ENCODE measurements at regions not wholly inside any gene's neighbourhood (a gene's known extent, or its start where the extent isn't known, plus 50 kb on each side); places are given as distances from the start of the nearest gene placed in this dataset.

- Histone ChIP-seq H3K9me3 (ENCODE audit: control insufficient read depth, low read length) (peaks cover 2% of the 10 kb centered on the region), H3K79me2 (no peaks in the 10 kb centered on the region), H3K36me3 (ENCODE audit: control insufficient read depth, insufficient read depth, low read length) (no peaks in the 10 kb centered on the region), H3K27ac (no peak overlapping the region), H3K27me3 (ENCODE audit: control insufficient read depth, insufficient read depth, low read length) (no peaks in the 10 kb centered on the region), H3K4me1 (no peaks in the 10 kb centered on the region), H3K4me3 (ENCODE audit: low read depth, low read length) (no peak overlapping the region), H3K9ac (no peak overlapping the region), H2AFZ (no peak overlapping the region), H3K4me2 (ENCODE audit: low read length) (no peak overlapping the region)
- TF ChIP-seq CTCF (IDR thresholded peaks at IDR 0.05) = no peak
Measured at GRCh38 chr5:44652674-44653073, 156.1 kb upstream of the MRPS30 start.

- Histone ChIP-seq H3K4me1 (no peaks in the 10 kb centered on the region), H2AFZ (no peak overlapping the region), H3K4me2 (ENCODE audit: low read length) (no peak overlapping the region), H3K27me3 (ENCODE audit: control insufficient read depth, insufficient read depth, low read length) (no peaks in the 10 kb centered on the region), H3K9ac (no peak overlapping the region), H3K4me3 (ENCODE audit: low read depth, low read length) (no peak overlapping the region), H3K9me3 (ENCODE audit: control insufficient read depth, low read length) (peaks cover 2% of the 10 kb centered on the region), H3K27ac (no peak overlapping the region), H3K79me2 (no peaks in the 10 kb centered on the region), H3K36me3 (ENCODE audit: control insufficient read depth, insufficient read depth, low read length) (no peaks in the 10 kb centered on the region)
- TF ChIP-seq CTCF (IDR thresholded peaks at IDR 0.05) = no peak
Measured at GRCh38 chr5:44646016-44646415, 162.7 kb upstream of the MRPS30 start.

GRCh38 chr5:44645502-44645901, 163.2 kb upstream of the MRPS30 start:
- Histone ChIP-seq H2AFZ (no peak overlapping the region), H3K79me2 (no peaks in the 10 kb centered on the region), H3K9me3 (ENCODE audit: control insufficient read depth, low read length) (peaks cover 2% of the 10 kb centered on the region), H3K27me3 (ENCODE audit: control insufficient read depth, insufficient read depth, low read length) (no peaks in the 10 kb centered on the region), H3K9ac (no peak overlapping the region), H3K4me3 (ENCODE audit: low read depth, low read length) (no peak overlapping the region), H3K36me3 (ENCODE audit: control insufficient read depth, insufficient read depth, low read length) (no peaks in the 10 kb centered on the region), H3K4me2 (ENCODE audit: low read length) (no peak overlapping the region), H3K4me1 (no peaks in the 10 kb centered on the region), H3K27ac (no peak overlapping the region)
- TF ChIP-seq CTCF (IDR thresholded peaks at IDR 0.05) = no peak

- Histone ChIP-seq H3K79me2 (no peaks in the 10 kb centered on the region), H3K36me3 (ENCODE audit: control insufficient read depth, insufficient read depth, low read length) (no peaks in the 10 kb centered on the region), H3K4me2 (ENCODE audit: low read length) (no peak overlapping the region), H3K4me3 (ENCODE audit: low read depth, low read length) (no peak overlapping the region), H3K9me3 (ENCODE audit: control insufficient read depth, low read length) (peaks cover 2% of the 10 kb centered on the region), H3K27ac (no peak overlapping the region), H2AFZ (no peak overlapping the region), H3K9ac (no peak overlapping the region), H3K27me3 (ENCODE audit: control insufficient read depth, insufficient read depth, low read length) (no peaks in the 10 kb centered on the region), H3K4me1 (no peaks in the 10 kb centered on the region)
- no peak for TF ChIP-seq CTCF (IDR thresholded peaks at IDR 0.05)
Measured at GRCh38 chr5:44644628-44645027, 164.1 kb upstream of the MRPS30 start.

GRCh38 chr5:44641820-44642219, 166.9 kb upstream of the MRPS30 start:
- Histone ChIP-seq H3K27me3 (ENCODE audit: control insufficient read depth, insufficient read depth, low read length) (no peaks in the 10 kb centered on the region), H3K4me2 (ENCODE audit: low read length) (no peak overlapping the region), H3K27ac (no peak overlapping the region), H3K9me3 (ENCODE audit: control insufficient read depth, low read length) (no peaks in the 10 kb centered on the region), H3K4me3 (ENCODE audit: low read depth, low read length) (no peak overlapping the region), H3K36me3 (ENCODE audit: control insufficient read depth, insufficient read depth, low read length) (no peaks in the 10 kb centered on the region), H2AFZ (no peak overlapping the region), H3K9ac (no peak overlapping the region), H3K4me1 (no peaks in the 10 kb centered on the region), H3K79me2 (no peaks in the 10 kb centered on the region)
- TF ChIP-seq CTCF (IDR thresholded peaks at IDR 0.05) = no peak
